Stimulated activated effector memory CD8-positive, alpha-beta T cell treated with anti-CD3 and anti-CD28 coated beads, Interleukin-12 subunit alpha, Interleukin-12 subunit beta, amount 100 ng/mL, for 72 hours (primary cell): ENCODE measurements at regions not wholly inside any gene's neighbourhood (a gene's known extent, or its start where the extent isn't known, plus 50 kb on each side); places are given as distances from the start of the nearest gene placed in this dataset.

Source experiments
- ATAC-seq: fragments of 150-1000 bp; cut with Tn5 transposase; 2 replicates; pipeline ENCODE4 v1.10.0; 2021
- DNase-seq, 2 donors: peaks; one replicate each; pipeline ENCODE4 v3.0.0; 2021 to 2022; ENCODE audit warnings: low spot score in 2 of 2
- H3K27ac Mint-ChIP-seq: one replicate; pipeline ENCODE4 v1.8.0; 2022; ENCODE audit warnings: mild to moderate bottlenecking, mixed read lengths
- H3K36me3 Mint-ChIP-seq: one replicate; pipeline ENCODE4 v1.8.0; 2022; ENCODE audit warnings: mild to moderate bottlenecking, mixed read lengths
- H3K4me1 Mint-ChIP-seq: one replicate; pipeline ENCODE4 v1.8.0; 2022; ENCODE audit warnings: mixed read lengths
- H3K4me3 Mint-ChIP-seq: one replicate; pipeline ENCODE4 v1.8.0; 2022; ENCODE audit warnings: mild to moderate bottlenecking, mixed read lengths
- H3K9me3 Mint-ChIP-seq: one replicate; pipeline ENCODE4 v1.8.0; 2022; ENCODE audit warnings: mixed read lengths

GRCh38 chr11:39462506-39462905, 1996.9 kb downstream of the LRRC4C start:
- DNase-seq (no peak), ATAC-seq (no peak)
- H3K36me3 Mint-ChIP-seq: no peaks in the 10 kb centered on the region
- no peak overlapping the region for H3K4me3 Mint-ChIP-seq
- peaks cover 12% of the 10 kb centered on the region for H3K9me3 Mint-ChIP-seq
- no peaks in the 10 kb centered on the region for H3K4me1 Mint-ChIP-seq
- H3K27ac Mint-ChIP-seq: no peak overlapping the region

GRCh38 chr11:39461066-39461465, 1998.4 kb downstream of the LRRC4C start:
- no peaks in the 10 kb centered on the region for H3K4me1 Mint-ChIP-seq
- no peak overlapping the region for H3K4me3 Mint-ChIP-seq
- peaks cover 12% of the 10 kb centered on the region for H3K9me3 Mint-ChIP-seq
- no peak overlapping the region for H3K27ac Mint-ChIP-seq
- ATAC-seq (no peak), DNase-seq (no peak)
- no peaks in the 10 kb centered on the region for H3K36me3 Mint-ChIP-seq

GRCh38 chr11:39459606-39460005, 1999.8 kb downstream of the LRRC4C start:
- no peaks in the 10 kb centered on the region for H3K4me1 Mint-ChIP-seq
- no peaks in the 10 kb centered on the region for H3K36me3 Mint-ChIP-seq
- H3K4me3 Mint-ChIP-seq: no peak overlapping the region
- no peak for DNase-seq
- peaks cover 12% of the 10 kb centered on the region for H3K9me3 Mint-ChIP-seq
- no peak for ATAC-seq
- no peak overlapping the region for H3K27ac Mint-ChIP-seq

- Mint-ChIP-seq H3K4me1 (no peaks in the 10 kb centered on the region), H3K36me3 (no peaks in the 10 kb centered on the region), H3K9me3 (peaks cover 12% of the 10 kb centered on the region), H3K27ac (no peak overlapping the region), H3K4me3 (no peak overlapping the region)
- DNase-seq (no peak), ATAC-seq (no peak)
Measured at GRCh38 chr11:39458481-39458880, 2001.0 kb downstream of the LRRC4C start.

GRCh38 chr11:39443424-39444022, 2015.9 kb downstream of the LRRC4C start:
- no peaks in the 10 kb centered on the region for H3K36me3 Mint-ChIP-seq
- ATAC-seq: no peak
- no peak overlapping the region for H3K27ac Mint-ChIP-seq
- peaks cover 12% of the 10 kb centered on the region for H3K9me3 Mint-ChIP-seq
- H3K4me1 Mint-ChIP-seq: no peaks in the 10 kb centered on the region
- H3K4me3 Mint-ChIP-seq: no peak overlapping the region
- DNase-seq: no peak

GRCh38 chr11:39442177-39442576, 2017.3 kb downstream of the LRRC4C start:
- no peaks in the 10 kb centered on the region for H3K36me3 Mint-ChIP-seq
- no peaks in the 10 kb centered on the region for H3K4me1 Mint-ChIP-seq
- no peak for ATAC-seq
- H3K27ac Mint-ChIP-seq: no peak overlapping the region
- peaks cover 16% of the 10 kb centered on the region for H3K9me3 Mint-ChIP-seq
- no peak overlapping the region for H3K4me3 Mint-ChIP-seq
- no peak for DNase-seq

- Mint-ChIP-seq H3K36me3 (no peaks in the 10 kb centered on the region), H3K4me3 (no peak overlapping the region), H3K4me1 (no peaks in the 10 kb centered on the region), H3K27ac (no peak overlapping the region), H3K9me3 (peaks cover 19% of the 10 kb centered on the region)
- ATAC-seq (no peak), DNase-seq (no peak)
Measured at GRCh38 chr11:39435641-39436040, 2023.8 kb downstream of the LRRC4C start.

- H3K36me3 Mint-ChIP-seq: no peaks in the 10 kb centered on the region
- no peak overlapping the region for H3K4me3 Mint-ChIP-seq
- no peak for ATAC-seq
- no peak overlapping the region for H3K27ac Mint-ChIP-seq
- H3K4me1 Mint-ChIP-seq: no peaks in the 10 kb centered on the region
- no peak for DNase-seq
- H3K9me3 Mint-ChIP-seq: peaks cover 15% of the 10 kb centered on the region
Measured at GRCh38 chr11:39434466-39434865, 2025.0 kb downstream of the LRRC4C start.

GRCh38 chr11:39432929-39433328, 2026.5 kb downstream of the LRRC4C start:
- Mint-ChIP-seq H3K4me1 (no peaks in the 10 kb centered on the region), H3K4me3 (no peak overlapping the region), H3K27ac (no peak overlapping the region), H3K9me3 (peaks cover 9% of the 10 kb centered on the region), H3K36me3 (no peaks in the 10 kb centered on the region)
- DNase-seq (no peak), ATAC-seq (no peak)

- no peak for ATAC-seq
- no peaks in the 10 kb centered on the region for H3K4me1 Mint-ChIP-seq
- no peak for DNase-seq
- no peak overlapping the region for H3K4me3 Mint-ChIP-seq
- H3K9me3 Mint-ChIP-seq: peaks cover 2% of the 10 kb centered on the region
- no peaks in the 10 kb centered on the region for H3K36me3 Mint-ChIP-seq
- H3K27ac Mint-ChIP-seq: no peak overlapping the region
Measured at GRCh38 chr11:39425226-39425625, 2034.2 kb downstream of the LRRC4C start.

GRCh38 chr11:39412117-39412516, 2047.3 kb downstream of the LRRC4C start:
- Mint-ChIP-seq H3K9me3 (peaks cover 7% of the 10 kb centered on the region), H3K27ac (no peak overlapping the region), H3K4me3 (no peak overlapping the region), H3K36me3 (no peaks in the 10 kb centered on the region), H3K4me1 (no peaks in the 10 kb centered on the region)
- DNase-seq (no peak), ATAC-seq (no peak)

- H3K4me1 Mint-ChIP-seq: peaks cover 5% of the 10 kb centered on the region
- H3K27ac Mint-ChIP-seq: no peak overlapping the region
- DNase-seq (no peak), ATAC-seq (no peak)
- H3K36me3 Mint-ChIP-seq: no peaks in the 10 kb centered on the region
- H3K4me3 Mint-ChIP-seq: no peak overlapping the region
- H3K9me3 Mint-ChIP-seq: peaks cover 5% of the 10 kb centered on the region
Measured at GRCh38 chr11:39385911-39386310, 2073.5 kb downstream of the LRRC4C start.

- ATAC-seq (no peak), DNase-seq (no peak)
- Mint-ChIP-seq H3K36me3 (peaks cover 7% of the 10 kb centered on the region), H3K9me3 (no peaks in the 10 kb centered on the region), H3K4me1 (peaks cover 10% of the 10 kb centered on the region), H3K4me3 (no peak overlapping the region), H3K27ac (no peak overlapping the region)
Measured at GRCh38 chr11:39374963-39375698, 2084.3 kb downstream of the LRRC4C start.

- H3K4me1 Mint-ChIP-seq: peaks cover 33% of the 10 kb centered on the region
- ATAC-seq (no peak), DNase-seq (no peak)
- H3K27ac Mint-ChIP-seq: peak overlapping the region; percentile 38
- no peak overlapping the region for H3K4me3 Mint-ChIP-seq
- H3K9me3 Mint-ChIP-seq: no peaks in the 10 kb centered on the region
- peaks cover 7% of the 10 kb centered on the region for H3K36me3 Mint-ChIP-seq
Measured at GRCh38 chr11:39367534-39367933, 2091.9 kb downstream of the LRRC4C start.

- Mint-ChIP-seq H3K27ac (no peak overlapping the region), H3K4me1 (peaks cover 33% of the 10 kb centered on the region), H3K36me3 (peaks cover 2% of the 10 kb centered on the region), H3K4me3 (no peak overlapping the region), H3K9me3 (no peaks in the 10 kb centered on the region)
- ATAC-seq (peak; percentile 65), DNase-seq (no peak)
Measured at GRCh38 chr11:39365809-39366436, 2093.5 kb downstream of the LRRC4C start.

GRCh38 chr11:39363571-39363970, 2095.9 kb downstream of the LRRC4C start:
- H3K4me1 Mint-ChIP-seq: peaks cover 28% of the 10 kb centered on the region
- no peak overlapping the region for H3K4me3 Mint-ChIP-seq
- DNase-seq (no peak), ATAC-seq (no peak)
- no peak overlapping the region for H3K27ac Mint-ChIP-seq
- H3K36me3 Mint-ChIP-seq: no peaks in the 10 kb centered on the region
- H3K9me3 Mint-ChIP-seq: no peaks in the 10 kb centered on the region
